Breast epithelium (tissue), 3 donors: ENCODE measurements at regions not wholly inside any gene's neighbourhood (a gene's known extent, or its start where the extent isn't known, plus 50 kb on each side); places are given as distances from the start of the nearest gene placed in this dataset.

ENCODE experiments used
- CTCF ChIP-seq, 3 donors: fragments of 450-650 bp; IDR thresholded peaks; one replicate each; pipeline ENCODE4 v1.5.1; 2016 to 2017; ENCODE audit warnings: antibody characterized with exemption in 3 of 3, mild to moderate bottlenecking in 3 of 3, moderate library complexity in 3 of 3
- POLR2A ChIP-seq: fragments of 450-650 bp; IDR thresholded peaks from one replicate; pipeline ENCODE4 v1.6.1; 2016; ENCODE audit warnings: antibody characterized with exemption, mild to moderate bottlenecking, moderate library complexity

- no peak for TF ChIP-seq CTCF (IDR thresholded peaks at IDR 0.05)
- no peak for TF ChIP-seq POLR2A
Measured at GRCh38 chr1:208351838-208352237, 107.7 kb upstream of the PLXNA2 start.
